HG03520 (cell line): ENCODE measurements at regions not wholly inside any gene's neighbourhood (a gene's known extent, or its start where the extent isn't known, plus 50 kb on each side); places are given as distances from the start of the nearest gene placed in this dataset.

Experiments used
- ATAC-seq: cut with Tn5 transposase; IDR thresholded peaks from one replicate; pipeline ENCODE4 v1.9.1; 2021; ENCODE audit warnings: mild to moderate bottlenecking, moderate library complexity; ENCODE audit not compliant: unreplicated experiment

GRCh38 chr10:3723766-3724165, 61.2 kb downstream of the KLF6 start:
- ATAC-seq: no peak

GRCh38 chr10:3720228-3721019, 64.6 kb downstream of the KLF6 start:
- no peak for ATAC-seq

- ATAC-seq: no peak
Observed at GRCh38 chr10:3719024-3719843, 65.8 kb downstream of the KLF6 start.

- no peak for ATAC-seq
Observed at GRCh38 chr10:3716093-3716492, 68.9 kb downstream of the KLF6 start.

- ATAC-seq: no peak
Observed at GRCh38 chr10:3714967-3715366, 70.0 kb downstream of the KLF6 start.

GRCh38 chr10:3714531-3714930, 70.5 kb downstream of the KLF6 start:
- ATAC-seq: no peak

GRCh38 chr10:3712707-3713106, 72.3 kb downstream of the KLF6 start:
- no peak for ATAC-seq

GRCh38 chr10:3711918-3712317, 73.1 kb downstream of the KLF6 start:
- ATAC-seq: no peak

- no peak for ATAC-seq
Observed at GRCh38 chr10:3710764-3711163, 74.2 kb downstream of the KLF6 start.

GRCh38 chr10:3709456-3710060, 75.5 kb downstream of the KLF6 start:
- ATAC-seq: no peak

GRCh38 chr10:3708852-3709251, 76.2 kb downstream of the KLF6 start:
- ATAC-seq: no peak

GRCh38 chr10:3704565-3705325, 80.3 kb downstream of the KLF6 start:
- ATAC-seq: no peak

GRCh38 chr10:3702569-3702968, 82.4 kb downstream of the KLF6 start:
- no peak for ATAC-seq

- no peak for ATAC-seq
Observed at GRCh38 chr10:3702056-3702546, 82.9 kb downstream of the KLF6 start.

GRCh38 chr10:3701491-3701890, 83.5 kb downstream of the KLF6 start:
- ATAC-seq: no peak

GRCh38 chr10:3700531-3701076, 84.4 kb downstream of the KLF6 start:
- ATAC-seq: no peak

- no peak for ATAC-seq
Observed at GRCh38 chr10:3699916-3700315, 85.1 kb downstream of the KLF6 start.

GRCh38 chr10:3698312-3698711, 86.7 kb downstream of the KLF6 start:
- ATAC-seq: no peak

GRCh38 chr10:3693698-3694080, 91.3 kb downstream of the KLF6 start:
- no peak for ATAC-seq

GRCh38 chr10:3693022-3693697, 91.8 kb downstream of the KLF6 start:
- ATAC-seq: no peak
